SKM-1 (cell line): ENCODE measurements at regions not wholly inside any gene's neighbourhood (a gene's known extent, or its start where the extent isn't known, plus 50 kb on each side); places are given as distances from the start of the nearest gene placed in this dataset.

Experiments
- DNase-seq: peaks from one replicate; lab custom pipeline; 2025; ENCODE audit not compliant: unreplicated experiment; lab: John Stamatoyannopoulos, UW

- no peak for DNase-seq
Measured at GRCh38 chr13:112244495-112245177, 131.5 kb upstream of the SPACA7 start.

GRCh38 chr13:112245179-112245724 lies 130.9 kb upstream of the SPACA7 start:
- no peak for DNase-seq

- no peak for DNase-seq
Measured at GRCh38 chr13:112245989-112246388, 130.2 kb upstream of the SPACA7 start.

- no peak for DNase-seq
Measured at GRCh38 chr13:112246731-112247470, 129.3 kb upstream of the SPACA7 start.

- DNase-seq: no peak
Measured at GRCh38 chr13:112247471-112248405, 128.4 kb upstream of the SPACA7 start.

- DNase-seq: no peak
Measured at GRCh38 chr13:112248406-112248760, 127.8 kb upstream of the SPACA7 start.

GRCh38 chr13:112248862-112249592 lies 127.1 kb upstream of the SPACA7 start:
- DNase-seq: no peak

GRCh38 chr13:112249644-112250610 lies 126.2 kb upstream of the SPACA7 start:
- no peak for DNase-seq

- DNase-seq: no peak
Measured at GRCh38 chr13:112250788-112251445, 125.2 kb upstream of the SPACA7 start.

- DNase-seq: no peak
Measured at GRCh38 chr13:112251930-112252585, 124.1 kb upstream of the SPACA7 start.

GRCh38 chr13:112252804-112253590 lies 123.2 kb upstream of the SPACA7 start:
- DNase-seq: no peak

GRCh38 chr13:112253631-112254030 lies 122.5 kb upstream of the SPACA7 start:
- no peak for DNase-seq

- DNase-seq: no peak
Measured at GRCh38 chr13:112254061-112254818, 121.9 kb upstream of the SPACA7 start.

- no peak for DNase-seq
Measured at GRCh38 chr13:112254900-112255299, 121.3 kb upstream of the SPACA7 start.

GRCh38 chr13:112255550-112256120 lies 120.5 kb upstream of the SPACA7 start:
- no peak for DNase-seq

GRCh38 chr13:112256716-112257494 lies 119.2 kb upstream of the SPACA7 start:
- no peak for DNase-seq
